ENCODE measurements at regions not wholly inside any gene's neighbourhood (a gene's known extent, or its start where the extent isn't known, plus 50 kb on each side); places are given as distances from the start of the nearest gene placed in this dataset.
"Not testable (repeated sequence)": the region's sequence is repeated elsewhere in the genome, so short reads cannot be mapped to it uniquely, and the experiment has no call there.

DNA sequence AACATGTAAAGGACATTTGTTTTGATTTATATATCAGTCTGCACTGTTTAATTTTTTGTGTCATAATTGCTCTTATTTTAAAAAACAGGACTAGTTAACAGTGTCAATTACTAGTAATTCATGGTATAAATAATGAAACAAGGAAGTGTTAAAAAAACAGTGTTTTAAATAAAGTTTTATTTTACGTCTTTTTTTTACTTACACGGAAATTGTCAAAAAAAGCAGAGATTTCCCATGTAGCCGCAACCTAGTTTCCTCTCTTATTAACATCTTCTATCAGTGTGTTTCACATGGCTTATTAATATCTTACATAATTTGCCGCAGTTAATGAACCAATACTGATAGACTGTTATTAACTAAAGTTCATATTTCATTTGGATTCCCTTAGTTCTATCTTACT lies 301.8 kb downstream of the RTP5 start:
- TF ChIP-seq POLR2AphosphoS5 (IDR thresholded peaks at IDR 0.05; ENCODE audit: borderline replicate concordance, low read depth, low read length); EZH2 (IDR thresholded peaks at IDR 0.05): not testable (repeated sequence)
